ENCODE measurements at regions not wholly inside any gene's neighbourhood (a gene's known extent, or its start where the extent isn't known, plus 50 kb on each side); places are given as distances from the start of the nearest gene placed in this dataset.

GRCh38 chr2:15790326-15790725 is 150.0 kb upstream of the MYCN start:
- TF ChIP-seq CTCF (IDR thresholded peaks at IDR 0.05; ENCODE audit: low read depth, low read length) (no peak), EZH2phosphoT487 (IDR thresholded peaks at IDR 0.05; ENCODE audit: low read depth) (no peak)

Measured in OCI-LY3 (cell line).